A673 (cell line): ENCODE measurements at regions not wholly inside any gene's neighbourhood (a gene's known extent, or its start where the extent isn't known, plus 50 kb on each side); places are given as distances from the start of the nearest gene placed in this dataset.

Source experiments
- CTCF ChIP-seq: fragments of 300-800, 200-600 bp; sonication (generic); conservative IDR thresholded peaks from 2 replicates; pipeline ENCODE4 v1.5.1; 2017; ENCODE audit warnings: low read depth, mild to moderate bottlenecking, antibody characterized with exemption, low read length, moderate library complexity, mixed read lengths
- EZH2 ChIP-seq: fragments of 200-600 bp; sonication (generic); IDR thresholded peaks from 2 replicates; pipeline ENCODE4 v1.6.1; 2017; ENCODE audit warnings: borderline replicate concordance, low read depth, mild to moderate bottlenecking, mixed read lengths, antibody characterized with exemption, low read length; ENCODE audit not compliant: poor library complexity, severe bottlenecking

DNA sequence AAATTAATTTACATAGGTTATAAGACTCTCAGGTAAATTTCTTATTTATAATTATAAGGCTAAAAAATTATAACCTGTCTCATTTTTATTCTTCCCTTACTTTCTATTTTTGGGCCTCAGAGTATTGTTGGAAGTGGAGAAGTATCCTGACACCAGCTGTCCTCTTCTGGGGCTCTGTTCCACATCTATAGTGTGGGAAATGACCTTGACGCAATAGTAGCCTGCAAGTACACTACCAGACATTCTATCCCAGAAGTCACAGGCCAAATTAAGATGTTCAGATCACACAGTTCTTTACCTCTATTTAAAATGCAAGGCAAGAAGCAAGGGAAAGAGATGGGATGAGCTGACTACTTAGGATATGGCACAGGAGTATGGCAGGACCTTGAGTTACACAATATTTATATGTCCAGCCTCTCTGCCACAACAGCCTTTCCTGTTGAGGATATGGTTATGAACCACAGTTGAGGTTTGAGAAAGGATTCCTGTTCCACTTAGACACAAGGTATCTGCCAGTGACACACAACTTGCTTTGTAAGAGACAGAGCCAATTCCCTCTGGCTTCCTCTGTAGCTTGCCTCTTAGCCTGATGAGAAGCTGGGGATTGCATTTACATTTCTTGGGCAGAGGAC lies 158.0 kb upstream of the IL12A start:
- no peak for TF ChIP-seq CTCF
- no peak for TF ChIP-seq EZH2
